DND-41 (cell line): ENCODE measurements at regions not wholly inside any gene's neighbourhood (a gene's known extent, or its start where the extent isn't known, plus 50 kb on each side); places are given as distances from the start of the nearest gene placed in this dataset.

Experiments used
- ATAC-seq: fragments of 200-7000 bp; cut with Tn5 transposase; 3 replicates; pipeline ENCODE4 v1.9.1; 2021; ENCODE audit warnings: low read depth; ENCODE audit not compliant: insufficient read depth
- DNase-seq: peaks from one replicate; pipeline ENCODE4 v3.0.0-alpha.2; 2020
- H2AFZ ChIP-seq: 2 replicates; pipeline ENCODE4 v1.6.0; 2012; ENCODE audit warnings: low read depth, low read length
- H3K27ac ChIP-seq: 2 replicates; pipeline ENCODE4 v1.5.1; 2012; ENCODE audit warnings: low read length, inconsistent platforms
- H3K27me3 ChIP-seq: fragments of 200-600 bp; sonication (generic); 2 replicates; pipeline ENCODE4 v1.6.0; 2012; ENCODE audit warnings: low read length, mild to moderate bottlenecking, inconsistent platforms; ENCODE audit not compliant: insufficient read depth, poor library complexity
- H3K36me3 ChIP-seq: 2 replicates; pipeline ENCODE4 v1.5.1; 2012; ENCODE audit warnings: low read length, inconsistent platforms; ENCODE audit not compliant: insufficient read depth
- H3K4me1 ChIP-seq: 2 replicates; pipeline ENCODE4 v1.5.1; 2012; ENCODE audit warnings: mild to moderate bottlenecking, low read length; ENCODE audit not compliant: insufficient read depth
- H3K4me2 ChIP-seq: 2 replicates; pipeline ENCODE4 v1.6.0; 2012; ENCODE audit warnings: mild to moderate bottlenecking, moderate library complexity, low read length, inconsistent platforms; ENCODE audit not compliant: insufficient read depth
- H3K4me3 ChIP-seq, 2 experiments: fragments of 200-600 bp in 1 of 2; shearing (Covaris generic) in 1 of 2; 2 replicates each; pipeline ENCODE4 v1.5.1; 2012 to 2016; ENCODE audit warnings: inconsistent platforms in 2 of 2, low read length in 2 of 2, mild to moderate bottlenecking in 2 of 2, low read depth in 1 of 2, moderate library complexity in 1 of 2
- H3K79me2 ChIP-seq: 2 replicates; pipeline ENCODE4 v1.6.0; 2012; ENCODE audit warnings: low read length, inconsistent platforms; ENCODE audit not compliant: insufficient read depth
- H3K9ac ChIP-seq: 2 replicates; pipeline ENCODE4 v1.6.0; 2012; ENCODE audit warnings: low read depth, mild to moderate bottlenecking, inconsistent platforms, low read length, moderate library complexity
- H3K9me3 ChIP-seq: 2 replicates; pipeline ENCODE4 v1.5.1; 2012; ENCODE audit warnings: low read length, moderate library complexity, mild to moderate bottlenecking, inconsistent platforms; ENCODE audit not compliant: insufficient read depth, severe bottlenecking
- H4K20me1 ChIP-seq: 2 replicates; pipeline ENCODE4 v1.6.0; 2012; ENCODE audit warnings: low read length; ENCODE audit not compliant: insufficient read depth
- CTCF ChIP-seq: IDR thresholded peaks from 2 replicates; pipeline ENCODE4 v1.5.1; 2012; ENCODE audit warnings: borderline replicate concordance, low read length, moderate library complexity, mild to moderate bottlenecking; ENCODE audit not compliant: poor library complexity, severe bottlenecking; ENCODE audit errors: extremely low read depth
- EZH2 ChIP-seq: IDR thresholded peaks from 3 replicates; pipeline ENCODE4 v1.6.1; 2012; ENCODE audit warnings: borderline replicate concordance, low read depth, mild to moderate bottlenecking, moderate library complexity, low read length, inconsistent platforms; ENCODE audit not compliant: severe bottlenecking

DNA sequence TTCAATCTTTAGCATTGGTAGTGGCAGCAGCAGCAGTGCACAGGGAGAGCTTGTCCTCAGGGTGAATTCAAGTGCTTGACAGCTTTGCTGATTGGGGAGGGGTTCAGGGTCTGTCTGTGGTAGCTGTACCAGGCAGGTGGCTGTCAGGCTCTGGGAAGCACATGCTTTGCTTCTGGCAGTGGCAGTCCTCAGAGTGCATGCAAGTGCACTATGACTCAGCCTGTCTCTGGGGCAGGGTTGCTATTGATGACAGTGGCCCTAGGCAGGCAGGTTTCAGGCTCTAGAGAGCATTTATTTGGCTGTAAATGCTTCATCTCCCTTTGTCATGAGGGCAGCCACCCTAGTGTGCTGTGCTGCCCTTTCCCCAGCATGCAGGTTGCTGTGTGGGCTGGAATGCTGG, 251.9 kb upstream of the LRRC7 start:
- no peak overlapping the region for H3K4me3 ChIP-seq
- H3K27me3 ChIP-seq: no peaks in the 10 kb centered on the region
- ATAC-seq (peak; percentile 27; the same call in 1 of the 3 replicates), DNase-seq (no peak)
- no peak overlapping the region for H3K27ac ChIP-seq
- H2AFZ ChIP-seq: no peak overlapping the region; the same call in 1 of the 2 replicates
- no peak overlapping the region for H3K9ac ChIP-seq
- TF ChIP-seq CTCF (no peak), EZH2 (no peak)
- no peaks in the 10 kb centered on the region for H3K79me2 ChIP-seq
- no peak overlapping the region for H3K4me2 ChIP-seq
- H3K9me3 ChIP-seq: no peaks in the 10 kb centered on the region
- no peaks in the 10 kb centered on the region for H4K20me1 ChIP-seq
- no peaks in the 10 kb centered on the region for H3K36me3 ChIP-seq
- H3K4me1 ChIP-seq: no peaks in the 10 kb centered on the region

GRCh38 chr1:69319287-69319686, 248.4 kb upstream of the LRRC7 start:
- Histone ChIP-seq H3K27ac (no peak overlapping the region), H4K20me1 (no peaks in the 10 kb centered on the region), H3K79me2 (no peaks in the 10 kb centered on the region), H3K4me3 (no peak overlapping the region), H3K36me3 (no peaks in the 10 kb centered on the region), H2AFZ (no peak overlapping the region), H3K9ac (no peak overlapping the region), H3K27me3 (no peaks in the 10 kb centered on the region), H3K9me3 (no peaks in the 10 kb centered on the region), H3K4me1 (no peaks in the 10 kb centered on the region), H3K4me2 (no peak overlapping the region)
- TF ChIP-seq CTCF (no peak), EZH2 (no peak)
- no peak for ATAC-seq
- no peak for DNase-seq

DNA sequence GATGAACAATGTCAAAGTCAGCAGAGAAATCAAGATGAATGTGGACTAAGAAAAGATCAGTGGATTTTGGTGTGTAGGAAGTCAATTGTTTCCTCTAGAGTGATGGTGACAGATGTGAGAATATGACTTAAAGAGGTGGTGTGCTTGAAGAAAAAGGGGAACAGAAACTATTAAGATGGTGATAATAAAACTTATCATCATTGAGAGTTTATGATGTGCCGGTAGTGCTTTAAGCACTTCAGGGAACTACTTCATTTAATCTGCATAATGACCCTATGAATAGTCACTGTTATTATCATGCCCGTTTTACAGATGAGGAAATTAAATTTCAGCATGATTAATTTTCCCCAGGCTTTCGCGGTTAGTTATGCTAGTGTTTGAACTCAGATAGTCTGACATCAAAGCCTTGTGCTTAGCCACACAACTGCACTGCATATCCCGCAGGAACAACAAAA, 246.9 kb upstream of the LRRC7 start:
- H3K27ac ChIP-seq: no peak overlapping the region
- no peaks in the 10 kb centered on the region for H3K27me3 ChIP-seq
- H3K79me2 ChIP-seq: no peaks in the 10 kb centered on the region
- TF ChIP-seq EZH2: no peak
- no peak for TF ChIP-seq CTCF
- DNase-seq: no peak
- H3K4me2 ChIP-seq: no peak overlapping the region
- H3K9me3 ChIP-seq: no peaks in the 10 kb centered on the region
- H4K20me1 ChIP-seq: no peaks in the 10 kb centered on the region
- ATAC-seq: no peak
- H3K4me1 ChIP-seq: no peaks in the 10 kb centered on the region
- H3K4me3 ChIP-seq: no peak overlapping the region
- H3K36me3 ChIP-seq: no peaks in the 10 kb centered on the region
- H3K9ac ChIP-seq: no peak overlapping the region
- H2AFZ ChIP-seq: no peak overlapping the region

GRCh38 chr1:69321311-69321710, 246.4 kb upstream of the LRRC7 start:
- no peaks in the 10 kb centered on the region for H3K36me3 ChIP-seq
- no peak overlapping the region for H3K4me3 ChIP-seq
- H3K4me2 ChIP-seq: no peak overlapping the region
- ATAC-seq: no peak
- no peak overlapping the region for H3K9ac ChIP-seq
- H3K9me3 ChIP-seq: no peaks in the 10 kb centered on the region
- no peak overlapping the region for H2AFZ ChIP-seq
- no peaks in the 10 kb centered on the region for H3K27me3 ChIP-seq
- no peak for DNase-seq
- no peaks in the 10 kb centered on the region for H3K79me2 ChIP-seq
- H3K27ac ChIP-seq: no peak overlapping the region
- no peak for TF ChIP-seq EZH2
- no peak for TF ChIP-seq CTCF
- no peaks in the 10 kb centered on the region for H3K4me1 ChIP-seq
- no peaks in the 10 kb centered on the region for H4K20me1 ChIP-seq
